Lung (tissue), 11 donors: ENCODE measurements at regions not wholly inside any gene's neighbourhood (a gene's known extent, or its start where the extent isn't known, plus 50 kb on each side); places are given as distances from the start of the nearest gene placed in this dataset.

ENCODE experiments used
- ATAC-seq: fragments of 200-7000 bp; cut with Tn5 transposase; one replicate; pipeline ENCODE4 v1.9.1; 2020; ENCODE audit warnings: moderate number of reproducible peaks; ENCODE audit not compliant: insufficient read depth, low FRiP score
- DNase-seq, 3 donors: peaks; one replicate each; pipeline ENCODE4 v3.0.0-alpha.2; 2013 to 2017
- H3K27ac ChIP-seq, 2 donors: one replicate each; pipeline ENCODE4 v1.5.1; 2013; ENCODE audit warnings: mild to moderate bottlenecking in 2 of 2, moderate library complexity in 2 of 2, control low read depth in 1 of 2, inconsistent platforms in 1 of 2, low read depth in 1 of 2, low read length in 1 of 2
- H3K27me3 ChIP-seq, 3 donors: one replicate each; pipeline ENCODE4 v1.5.1; 2013; ENCODE audit warnings: low read length in 2 of 3; ENCODE audit not compliant: control insufficient read depth in 3 of 3, insufficient read depth in 3 of 3
- H3K36me3 ChIP-seq, 4 donors: one replicate each; pipeline ENCODE4 v1.5.1; 2013; ENCODE audit warnings: low read length in 4 of 4, mild to moderate bottlenecking in 1 of 4, moderate library complexity in 1 of 4; ENCODE audit not compliant: control insufficient read depth in 4 of 4, insufficient read depth in 4 of 4
- H3K4me1 ChIP-seq, 5 donors: one replicate each; pipeline ENCODE4 v1.5.1; 2013; ENCODE audit warnings: low read length in 5 of 5, mild to moderate bottlenecking in 2 of 5, moderate library complexity in 1 of 5; ENCODE audit not compliant: control insufficient read depth in 5 of 5, insufficient read depth in 5 of 5
- H3K4me3 ChIP-seq: one replicate; pipeline ENCODE4 v1.5.1; 2013; ENCODE audit warnings: mild to moderate bottlenecking, control low read depth, moderate library complexity
- H3K9ac ChIP-seq, 2 donors: one replicate each; pipeline ENCODE4 v1.5.1; 2013; ENCODE audit warnings: low read length in 2 of 2, control low read depth in 1 of 2; ENCODE audit not compliant: insufficient read depth in 1 of 2
- H3K9me3 ChIP-seq, 4 donors: one replicate each; pipeline ENCODE4 v1.5.1; 2013; ENCODE audit warnings: low read length in 3 of 4, mild to moderate bottlenecking in 1 of 4, moderate library complexity in 1 of 4; ENCODE audit not compliant: control insufficient read depth in 4 of 4, insufficient read depth in 3 of 4
- CTCF ChIP-seq: IDR thresholded peaks from 2 replicates; pipeline ENCODE4 v1.5.1; 2012; ENCODE audit warnings: mild to moderate bottlenecking; ENCODE audit errors: control extremely low read depth, extremely low read depth
- WGBS, 2 donors: extraction: QIAGEN DNeasy Blood & Tissue Kit; methylation state at CpG; one replicate each; pipeline ENCODE4 v1.1.7; 2013; 5-methylcytosine and 5-hydroxymethylcytosine counted together
- donor health status: control.
- donor health status: control.
- donor health status: Bipolar disorder and iron deficiency.
- donor health status: healthy.
- donor health status: DM: yes; HTN: yes; CAD: no.

GRCh38 chr1:165116732-165117131 lies 239.8 kb downstream of the LMX1A start:
- ATAC-seq (peak; percentile 58), DNase-seq (no peak)
- H3K4me1 ChIP-seq, result peaks cover 0 to 3% (median 0%) of the 10 kb centered on the region in 5 donors
- 56 to 59% methylated on average over 6 of the region's 6 CpGs for WGBS, 2 donors
- no peak for TF ChIP-seq CTCF
- H3K27me3 ChIP-seq, result peaks cover 0 to 38% (median 22%) of the 10 kb centered on the region in 3 donors
- H3K4me3 ChIP-seq, result no peak overlapping the region
- H3K27ac ChIP-seq, result no peak overlapping the region
- no peak overlapping the region for H3K9ac ChIP-seq
- H3K36me3 ChIP-seq, result no peaks in the 10 kb centered on the region
- H3K9me3 ChIP-seq, result peaks cover 0 to 2% (median 0%) of the 10 kb centered on the region in 4 donors

- no peaks in the 10 kb centered on the region for H3K36me3 ChIP-seq
- no peak overlapping the region for H3K4me3 ChIP-seq
- DNase-seq, result peak in 1 of 3 donors; percentile 21
- TF ChIP-seq CTCF, result no peak
- H3K4me1 ChIP-seq, result peaks cover 0 to 3% (median 0%) of the 10 kb centered on the region in 5 donors
- ATAC-seq, result no peak
- 54 to 64% methylated on average over 1 of the region's 1 CpG for WGBS, 2 donors
- peaks cover 0 to 2% (median 0%) of the 10 kb centered on the region in 4 donors for H3K9me3 ChIP-seq
- peaks cover 0 to 41% (median 22%) of the 10 kb centered on the region in 3 donors for H3K27me3 ChIP-seq
- H3K27ac ChIP-seq, result no peak overlapping the region
- no peak overlapping the region for H3K9ac ChIP-seq
Measured at GRCh38 chr1:165116171-165116570, 240.3 kb downstream of the LMX1A start.

- H3K27me3 ChIP-seq, result peaks cover 0 to 41% (median 22%) of the 10 kb centered on the region in 3 donors
- H3K4me1 ChIP-seq, result peaks cover 0 to 3% (median 0%) of the 10 kb centered on the region in 5 donors
- no peak for DNase-seq
- WGBS, 2 donors, result 77 to 85% methylated on average over 6 of the region's 6 CpGs
- H3K9ac ChIP-seq, result no peak overlapping the region
- H3K4me3 ChIP-seq, result no peak overlapping the region
- no peak for ATAC-seq
- H3K9me3 ChIP-seq, result peaks cover 0 to 2% (median 0%) of the 10 kb centered on the region in 4 donors
- H3K36me3 ChIP-seq, result no peaks in the 10 kb centered on the region
- no peak for TF ChIP-seq CTCF
- no peak overlapping the region for H3K27ac ChIP-seq
Measured at GRCh38 chr1:165114889-165115285, 241.6 kb downstream of the LMX1A start.
